ENCODE measurements at regions not wholly inside any gene's neighbourhood (a gene's known extent, or its start where the extent isn't known, plus 50 kb on each side); places are given as distances from the start of the nearest gene placed in this dataset.

DNA sequence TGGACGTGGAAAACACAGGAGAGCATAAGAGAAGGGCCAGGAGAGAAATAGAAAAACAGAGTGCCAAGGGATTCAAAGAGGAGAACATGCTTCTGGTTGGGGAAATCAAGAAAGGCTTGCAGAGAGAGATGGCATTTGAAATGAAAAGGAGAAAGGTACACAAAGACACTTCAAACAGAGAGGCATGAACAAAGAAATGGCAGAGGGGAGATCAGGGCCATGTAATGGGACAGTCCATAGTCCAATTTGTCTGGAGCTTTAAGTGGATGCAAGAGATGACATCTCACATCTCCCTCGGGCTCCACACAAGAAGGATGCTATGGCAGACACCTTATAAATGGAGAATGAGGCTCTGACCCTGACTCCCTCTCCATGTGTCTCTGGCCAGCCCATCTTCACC is 331.1 kb downstream of the MLLT3 start:
- no peak for DNase-seq

- DNase-seq, result no peak
Observed at GRCh38 chr9:20290257-20290656, 332.0 kb downstream of the MLLT3 start.

GRCh38 chr9:20289423-20290010 is 332.8 kb downstream of the MLLT3 start:
- no peak for DNase-seq

DNA sequence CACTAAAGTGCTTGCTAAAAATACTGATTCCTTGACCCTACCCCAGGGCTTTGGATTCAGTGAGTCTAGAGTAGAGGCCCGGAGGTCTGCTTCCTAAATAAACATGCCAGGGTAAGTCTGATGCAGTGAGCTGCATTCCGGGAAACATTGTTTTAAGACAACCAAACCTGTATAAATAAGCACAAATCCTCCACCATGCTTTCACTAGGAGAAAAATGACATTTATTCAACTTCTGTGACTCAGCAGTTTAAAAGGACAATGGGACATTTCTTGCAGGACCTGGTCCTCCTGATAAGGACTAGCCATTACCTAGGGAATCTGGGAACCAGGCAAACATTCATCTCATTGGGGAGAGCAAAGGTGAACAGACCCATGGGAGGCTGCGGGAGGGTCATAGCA is 335.3 kb downstream of the MLLT3 start:
- DNase-seq, result no peak

- DNase-seq, result no peak
Observed at GRCh38 chr9:20286154-20286700, 336.1 kb downstream of the MLLT3 start.

- no peak for DNase-seq
Observed at GRCh38 chr9:20284601-20285289, 337.6 kb downstream of the MLLT3 start.

DNA sequence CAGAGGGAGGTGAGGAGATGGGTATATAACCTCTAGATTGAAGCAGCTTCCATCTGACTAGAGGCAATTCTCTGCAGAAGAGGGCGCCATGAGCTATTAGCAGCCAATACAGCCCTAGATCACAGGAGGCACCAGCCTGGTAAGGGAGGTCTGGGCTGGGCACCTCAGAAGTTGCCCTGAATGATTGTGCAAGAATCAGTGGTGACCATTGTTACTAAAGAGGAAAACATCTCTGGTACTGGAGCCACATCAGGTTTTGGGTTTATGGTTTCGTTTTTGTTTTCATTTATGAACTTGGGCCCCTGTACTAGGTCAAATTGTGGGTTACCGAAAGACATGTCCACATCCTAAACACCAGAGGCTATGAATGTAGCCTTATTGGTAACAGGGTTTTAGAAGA is 342.0 kb downstream of the MLLT3 start:
- no peak for DNase-seq

DNA sequence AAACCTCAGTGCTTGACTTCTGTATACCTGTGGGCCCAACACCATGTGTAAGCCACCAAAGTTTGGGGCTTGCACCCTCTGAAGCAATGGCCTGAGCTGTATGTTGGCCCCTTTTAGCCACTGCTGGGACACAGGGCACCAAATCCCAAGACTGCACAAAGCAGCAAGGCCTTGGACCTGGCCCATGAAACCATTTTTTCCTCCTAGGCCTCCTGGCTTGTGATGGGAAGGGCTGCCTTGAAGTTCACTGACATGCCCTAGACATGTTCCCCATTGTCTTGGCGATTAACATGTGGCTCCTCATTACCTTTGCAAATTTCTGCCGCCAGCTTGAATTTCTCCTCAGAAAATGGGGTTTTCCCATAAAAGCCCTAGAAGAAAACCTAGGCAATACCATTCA is 345.5 kb downstream of the MLLT3 start:
- DNase-seq, result no peak

DNA sequence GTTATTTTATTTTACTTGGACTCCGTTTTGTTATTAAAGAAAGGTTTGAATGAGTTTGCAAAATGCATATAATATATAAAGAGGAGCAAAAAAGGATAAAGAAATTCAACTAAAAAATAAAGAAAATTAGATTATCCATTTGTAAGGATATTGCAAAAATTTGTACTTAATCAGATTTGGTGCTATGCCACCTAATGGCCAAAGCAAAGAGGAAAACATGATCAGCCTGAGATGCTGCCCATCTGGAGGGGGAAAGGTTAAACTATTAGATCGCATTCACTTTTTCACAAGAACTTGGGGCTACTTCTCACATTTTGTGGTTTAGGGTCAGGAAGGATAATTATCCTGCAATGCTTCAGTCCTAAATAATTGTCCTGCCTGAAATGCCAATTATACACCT is 350.6 kb downstream of the MLLT3 start:
- DNase-seq, result no peak

DNA sequence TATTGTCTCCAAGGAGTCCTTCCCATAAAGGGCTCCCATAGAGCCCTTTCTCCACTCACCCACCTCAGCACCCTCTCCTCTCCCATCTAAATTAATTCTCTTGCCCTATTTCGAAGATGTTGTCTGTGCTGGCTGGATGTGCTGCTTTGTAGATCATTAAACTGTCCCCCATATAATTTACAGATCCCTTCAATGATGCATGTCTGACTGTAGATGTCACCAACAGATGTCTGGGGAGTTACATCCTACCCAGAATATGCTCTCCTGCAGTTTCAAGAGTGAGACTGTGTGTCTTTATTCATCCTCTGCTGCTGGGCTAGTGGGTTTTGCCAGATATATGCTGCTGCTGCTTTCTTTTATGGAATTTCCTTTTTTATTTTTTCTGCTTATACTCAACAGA is 351.2 kb downstream of the MLLT3 start:
- peak; percentile 77 for DNase-seq

- DNase-seq, result no peak
Observed at GRCh38 chr9:20270161-20270560, 352.1 kb downstream of the MLLT3 start.

DNA sequence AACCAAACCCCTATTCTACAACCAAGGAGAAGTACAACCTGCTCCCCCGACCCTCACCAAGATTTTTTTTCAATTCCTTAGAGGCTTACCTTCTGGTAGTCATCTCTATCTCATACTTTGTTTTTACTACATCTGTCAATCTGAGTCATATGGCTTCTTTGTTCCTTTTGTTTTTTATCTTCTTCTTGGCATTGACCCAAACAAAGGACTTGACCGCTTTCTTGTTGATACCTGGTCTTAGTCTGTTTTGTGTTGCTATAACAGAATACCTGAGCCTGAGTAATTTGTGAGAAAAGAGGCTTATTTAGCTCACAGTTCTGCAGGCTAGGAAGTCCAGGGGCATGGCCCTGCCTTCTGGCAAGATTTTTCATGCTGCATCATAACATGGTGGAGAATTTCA is 352.7 kb downstream of the MLLT3 start:
- no peak for DNase-seq

GRCh38 chr9:20264896-20265295 is 357.4 kb downstream of the MLLT3 start:
- DNase-seq, result no peak

DNA sequence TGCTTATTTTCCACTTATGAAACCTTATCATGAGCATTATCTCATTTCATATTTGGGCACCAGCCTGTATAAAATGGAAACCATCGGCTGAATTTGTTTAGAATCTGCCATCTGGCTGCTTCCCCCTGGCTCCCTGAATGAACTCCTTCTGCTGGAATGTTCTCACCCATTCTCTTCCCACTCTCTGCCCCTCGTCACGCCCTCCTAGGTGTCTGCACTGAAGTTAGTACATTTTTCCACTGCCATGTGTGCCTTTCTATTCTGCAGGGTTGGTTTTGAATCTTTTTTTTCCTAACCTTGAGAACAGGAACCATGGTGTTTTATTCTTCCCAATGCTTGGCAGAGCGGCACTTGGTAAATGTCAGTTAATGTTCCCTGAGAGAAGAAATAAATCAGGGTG is 359.7 kb downstream of the MLLT3 start:
- no peak for DNase-seq

GRCh38 chr9:20256284-20256948 is 365.9 kb downstream of the MLLT3 start:
- DNase-seq, result no peak

- DNase-seq, result no peak
Observed at GRCh38 chr9:20255052-20255451, 367.2 kb downstream of the MLLT3 start.

- no peak for DNase-seq
Observed at GRCh38 chr9:20253635-20254034, 368.7 kb downstream of the MLLT3 start.

DNA sequence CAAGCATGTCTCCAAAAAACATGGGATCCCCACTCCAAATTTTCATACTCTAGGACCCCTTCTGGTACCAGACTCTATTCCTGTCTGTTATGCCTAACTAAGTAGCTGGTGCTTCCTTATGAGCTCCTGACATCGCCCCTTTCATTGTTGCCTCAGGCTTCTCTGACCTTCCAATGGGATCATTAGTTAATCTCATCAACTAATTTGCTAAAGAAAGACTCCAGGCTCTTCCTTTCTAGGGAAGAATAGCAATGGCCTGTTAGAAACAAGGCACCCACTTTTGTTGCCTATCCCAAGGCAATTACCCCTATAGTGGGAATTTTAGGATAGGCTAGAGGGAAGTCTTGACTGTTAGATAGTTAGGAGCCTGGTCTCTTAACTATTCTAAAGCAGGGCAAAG is 369.5 kb downstream of the MLLT3 start:
- no peak for DNase-seq

DNA sequence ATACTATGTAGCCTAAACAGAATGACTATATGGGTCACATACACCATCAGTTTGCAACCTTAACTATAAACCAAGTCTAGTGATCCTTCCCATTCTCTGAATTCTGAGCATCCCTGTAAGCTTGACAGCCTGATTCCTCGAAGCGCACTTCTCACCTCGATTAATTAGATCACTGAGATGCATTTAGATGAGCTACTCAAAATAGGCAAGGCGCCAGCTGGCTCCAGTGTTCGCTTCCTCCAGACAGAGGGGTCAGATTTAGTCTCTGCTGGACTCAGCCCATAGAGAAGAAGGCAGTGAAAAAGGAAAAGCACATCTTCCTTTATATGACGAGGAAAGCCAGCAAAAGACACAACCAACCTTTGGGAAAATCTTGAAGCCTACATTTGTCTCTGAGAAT is 371.5 kb downstream of the MLLT3 start:
- DNase-seq, result no peak

GRCh38 chr9:20244271-20244670 is 378.0 kb downstream of the MLLT3 start:
- no peak for DNase-seq

GRCh38 chr9:20243841-20244240 is 378.5 kb downstream of the MLLT3 start:
- DNase-seq, result no peak

- DNase-seq, result no peak
Observed at GRCh38 chr9:20242510-20243189, 379.6 kb downstream of the MLLT3 start.

GRCh38 chr9:20240498-20240897 is 381.8 kb downstream of the MLLT3 start:
- DNase-seq, result no peak

Data from left kidney (tissue), 1 donor.